Trophoblast cell (in vitro differentiated cells and primary cell): ENCODE measurements at regions not wholly inside any gene's neighbourhood (a gene's known extent, or its start where the extent isn't known, plus 50 kb on each side); places are given as distances from the start of the nearest gene placed in this dataset.
"Not testable (repeated sequence)": the region's sequence is repeated elsewhere in the genome, so short reads cannot be mapped to it uniquely, and the experiment has no call there.

Experiments
- DNase-seq, 2 donors: peaks; one replicate each; pipeline ENCODE4 v3.0.0-alpha.2; 2016
- H2AFZ ChIP-seq: 2 replicates; pipeline ENCODE4 v1.6.1; 2013; ENCODE audit warnings: low read length, moderate library complexity, mild to moderate bottlenecking; ENCODE audit not compliant: insufficient read depth, poor library complexity
- H2AK5ac ChIP-seq: 2 replicates; pipeline ENCODE4 v1.6.1; 2013; ENCODE audit warnings: mild to moderate bottlenecking, low read length
- H2BK120ac ChIP-seq: 2 replicates; pipeline ENCODE4 v1.6.1; 2013; ENCODE audit warnings: low read length, mild to moderate bottlenecking, moderate library complexity; ENCODE audit not compliant: insufficient read depth, poor library complexity
- H2BK12ac ChIP-seq: 2 replicates; pipeline ENCODE4 v1.6.1; 2013; ENCODE audit warnings: mild to moderate bottlenecking, low read length, moderate library complexity
- H2BK5ac ChIP-seq: 2 replicates; pipeline ENCODE4 v1.6.1; 2013; ENCODE audit warnings: low read length, low read depth, moderate library complexity, mild to moderate bottlenecking; ENCODE audit not compliant: poor library complexity
- H3K14ac ChIP-seq: 2 replicates; pipeline ENCODE4 v1.6.1; 2013; ENCODE audit warnings: mild to moderate bottlenecking, low read length
- H3K18ac ChIP-seq: 2 replicates; pipeline ENCODE4 v1.6.1; 2013; ENCODE audit warnings: mild to moderate bottlenecking, low read length
- H3K23ac ChIP-seq: 2 replicates; pipeline ENCODE4 v1.6.1; 2013; ENCODE audit warnings: low read length
- H3K27ac ChIP-seq: 2 replicates; pipeline ENCODE4 v1.5.1; 2013; ENCODE audit warnings: low read depth, mild to moderate bottlenecking, inconsistent platforms, low read length, moderate library complexity
- H3K27me3 ChIP-seq: 2 replicates; pipeline ENCODE4 v1.6.1; 2013; ENCODE audit warnings: inconsistent platforms, mild to moderate bottlenecking, low read length, moderate library complexity; ENCODE audit not compliant: insufficient read depth
- H3K36me3 ChIP-seq, 2 experiments: 1 replicate in 1 of 2; 2 replicates in 1 of 2; pipeline ENCODE4 v1.6.1; 2013; ENCODE audit warnings: low read length in 2 of 2, mild to moderate bottlenecking in 2 of 2, moderate library complexity in 1 of 2; ENCODE audit not compliant: insufficient read depth in 2 of 2, control insufficient read depth in 1 of 2
- H3K4ac ChIP-seq: 2 replicates; pipeline ENCODE4 v1.6.1; 2013; ENCODE audit warnings: low read depth, mild to moderate bottlenecking, low read length, moderate library complexity
- H3K4me1 ChIP-seq, 2 experiments: 1 replicate in 1 of 2; 2 replicates in 1 of 2; pipeline ENCODE4 v1.6.1; 2013; ENCODE audit warnings: low read length in 2 of 2, mild to moderate bottlenecking in 2 of 2, moderate library complexity in 1 of 2; ENCODE audit not compliant: insufficient read depth in 2 of 2, control insufficient read depth in 1 of 2
- H3K4me2 ChIP-seq: 2 replicates; pipeline ENCODE4 v1.6.1; 2013; ENCODE audit warnings: inconsistent platforms, mild to moderate bottlenecking, low read length, moderate library complexity
- H3K4me3 ChIP-seq: 2 replicates; pipeline ENCODE4 v1.5.1; 2013; ENCODE audit warnings: mild to moderate bottlenecking, low read depth, low read length, inconsistent platforms
- H3K79me1 ChIP-seq: one replicate; pipeline ENCODE4 v1.6.1; 2013; ENCODE audit warnings: low read length
- H3K79me2 ChIP-seq: 2 replicates; pipeline ENCODE4 v1.6.1; 2013; ENCODE audit warnings: low read length, mild to moderate bottlenecking; ENCODE audit not compliant: control insufficient read depth, insufficient read depth, poor library complexity
- H3K9ac ChIP-seq: 2 replicates; pipeline ENCODE4 v1.6.1; 2013; ENCODE audit warnings: mild to moderate bottlenecking, low read length
- H3K9me3 ChIP-seq: 2 replicates; pipeline ENCODE4 v1.6.1; 2013; ENCODE audit warnings: low read depth, mild to moderate bottlenecking, control low read depth, inconsistent platforms, low read length; ENCODE audit not compliant: insufficient read depth
- H4K12ac ChIP-seq: 2 replicates; pipeline ENCODE4 v1.6.1; 2013; ENCODE audit warnings: low read depth, mild to moderate bottlenecking, low read length, moderate library complexity
- H4K8ac ChIP-seq: 2 replicates; pipeline ENCODE4 v1.6.1; 2013; ENCODE audit warnings: low read depth, mild to moderate bottlenecking, low read length, moderate library complexity
- H4K91ac ChIP-seq: one replicate; pipeline ENCODE4 v1.6.1; 2013; ENCODE audit warnings: low read depth, mild to moderate bottlenecking, low read length, moderate library complexity
- WGBS: extraction: QIAGEN DNeasy Blood & Tissue Kit; methylation state at CpG from one replicate; pipeline ENCODE4 v1.1.7; 2013; ENCODE audit warnings: missing lambda C conversion rate; ENCODE audit not compliant: insufficient read length, insufficient coverage; ENCODE audit errors: extremely low coverage; 5-methylcytosine and 5-hydroxymethylcytosine counted together

DNA sequence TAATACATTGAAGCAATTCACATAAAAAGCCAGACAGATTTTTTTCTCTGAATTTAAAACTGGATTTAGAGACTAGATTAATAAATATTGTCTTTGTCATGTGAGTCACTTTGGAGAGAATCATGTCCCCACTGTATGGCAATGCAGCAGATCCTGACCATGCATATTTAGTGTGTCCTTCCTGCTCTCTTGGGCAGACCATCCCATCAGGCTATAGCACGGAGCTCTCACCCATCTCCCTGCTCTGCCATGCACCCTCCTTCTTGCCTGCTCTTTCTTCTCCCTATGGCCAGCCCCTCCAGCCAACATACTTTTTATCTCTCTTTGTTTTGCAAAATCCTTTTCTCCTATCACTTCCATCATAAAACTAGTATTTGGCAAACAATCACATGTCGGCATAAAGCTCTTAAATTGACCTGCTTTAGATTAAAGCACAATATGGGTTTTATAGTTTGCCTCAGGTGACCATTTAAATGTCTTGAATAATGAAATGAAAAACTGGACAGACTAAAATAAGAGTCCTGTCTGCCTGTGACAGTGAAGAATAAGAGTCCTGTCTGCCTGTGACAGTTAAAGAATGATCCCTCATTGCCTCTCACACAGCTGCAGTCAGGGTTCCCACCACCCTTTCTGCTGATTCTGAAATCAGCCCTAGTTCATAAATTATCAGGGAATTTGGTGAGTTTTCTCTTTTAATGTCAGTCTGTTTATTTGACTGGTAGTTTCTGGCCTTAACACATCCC, 315.0 kb upstream of the PLGLB2 start:
- H3K4me2 ChIP-seq, result not testable (repeated sequence)

DNA sequence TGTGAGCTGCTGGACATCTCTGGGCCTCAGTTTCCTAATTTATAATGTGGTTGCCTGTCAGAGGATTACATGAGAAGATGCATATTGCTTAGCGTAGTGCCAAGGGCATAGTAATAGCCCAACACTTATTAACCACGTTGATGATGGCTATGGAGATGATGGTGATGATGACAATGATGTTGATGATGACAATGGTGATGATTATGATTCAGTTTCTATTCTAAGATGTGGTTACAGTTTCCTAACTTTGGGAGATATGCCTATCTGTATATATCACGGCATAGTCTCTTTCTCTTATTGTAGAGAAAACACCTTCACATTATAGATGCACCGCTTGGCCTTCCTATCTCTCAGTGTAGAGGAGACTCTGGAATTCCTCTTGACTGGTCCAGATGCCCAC, 311.9 kb upstream of the PLGLB2 start:
- H3K14ac ChIP-seq, H2AK5ac ChIP-seq, H3K27ac ChIP-seq, H2BK120ac ChIP-seq, H3K9ac ChIP-seq, H3K4ac ChIP-seq, H3K9me3 ChIP-seq, H3K23ac ChIP-seq, H3K79me2 ChIP-seq, H4K8ac ChIP-seq, DNase-seq, H3K27me3 ChIP-seq, H3K18ac ChIP-seq, H3K4me2 ChIP-seq, H4K91ac ChIP-seq, H2AFZ ChIP-seq, H3K79me1 ChIP-seq, H2BK5ac ChIP-seq, H2BK12ac ChIP-seq, H3K4me3 ChIP-seq, H3K4me1 ChIP-seq, H3K36me3 ChIP-seq, H4K12ac ChIP-seq: not testable (repeated sequence)
- no CpG with 5 or more reads among the region's 4 CpGs for WGBS

More for the DNA sequence above, 315.0 kb upstream of the PLGLB2 start:
- H3K79me1 ChIP-seq, H4K8ac ChIP-seq, H3K36me3 ChIP-seq, H3K79me2 ChIP-seq, H2AK5ac ChIP-seq, H3K18ac ChIP-seq, H4K91ac ChIP-seq, H3K4me1 ChIP-seq, H3K27ac ChIP-seq, H3K14ac ChIP-seq, H3K9ac ChIP-seq, H3K27me3 ChIP-seq, H4K12ac ChIP-seq, H3K9me3 ChIP-seq, H2BK120ac ChIP-seq, H3K4ac ChIP-seq, H3K23ac ChIP-seq, H2BK12ac ChIP-seq, H2AFZ ChIP-seq, H3K4me3 ChIP-seq, H2BK5ac ChIP-seq, DNase-seq: not testable (repeated sequence)
- no CpG with 5 or more reads among the region's 2 CpGs for WGBS

GRCh38 chr2:87437701-87438260, 310.1 kb upstream of the PLGLB2 start:
- not testable (repeated sequence) for H3K27me3 ChIP-seq, H3K14ac ChIP-seq, H4K12ac ChIP-seq, H2BK120ac ChIP-seq, H4K8ac ChIP-seq, H2AK5ac ChIP-seq, H3K79me1 ChIP-seq, H2BK5ac ChIP-seq, H2AFZ ChIP-seq, DNase-seq, H3K36me3 ChIP-seq, H3K4ac ChIP-seq, H3K23ac ChIP-seq, H3K4me1 ChIP-seq, H3K9me3 ChIP-seq, H2BK12ac ChIP-seq, H3K79me2 ChIP-seq, H3K9ac ChIP-seq, H3K4me2 ChIP-seq, H4K91ac ChIP-seq, H3K27ac ChIP-seq, H3K18ac ChIP-seq, H3K4me3 ChIP-seq
- WGBS, result no CpG with 5 or more reads among the region's 4 CpGs

DNA sequence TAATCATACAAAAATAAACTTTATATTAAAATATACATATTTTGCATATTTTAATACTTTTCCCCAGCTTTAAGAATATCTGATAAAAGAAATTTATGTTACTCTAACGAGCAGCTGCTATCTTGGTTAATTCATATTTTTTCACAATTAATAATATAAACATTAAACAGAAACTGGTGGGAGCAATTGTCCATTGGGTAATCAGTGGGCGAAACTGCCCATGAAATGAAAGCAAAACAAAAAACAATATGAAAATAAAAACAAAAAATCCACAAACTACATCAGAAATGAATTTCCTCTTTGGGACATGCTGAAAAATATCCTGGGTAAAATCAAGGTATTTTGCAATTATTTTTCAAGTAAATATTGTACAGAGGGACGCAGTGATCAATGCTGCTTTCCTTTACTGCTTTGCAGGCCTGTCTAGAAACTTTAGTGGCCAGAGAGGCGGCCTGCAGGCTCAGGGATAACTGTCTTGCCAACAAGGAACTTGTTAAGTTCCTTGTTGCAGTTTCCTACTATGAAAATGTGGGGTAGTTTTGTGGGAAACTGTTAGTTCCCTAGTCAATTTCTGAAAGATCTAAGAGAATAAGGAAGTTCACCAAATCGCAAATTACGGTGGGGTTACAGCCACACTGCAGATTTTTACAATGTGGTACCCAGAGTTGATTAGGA, 309.0 kb upstream of the PLGLB2 start:
- not testable (repeated sequence) for H3K79me2 ChIP-seq, DNase-seq, H3K14ac ChIP-seq, H3K23ac ChIP-seq, H3K27me3 ChIP-seq, H3K4me3 ChIP-seq, H4K91ac ChIP-seq, H2AFZ ChIP-seq, H3K79me1 ChIP-seq, H3K4me2 ChIP-seq, H3K4ac ChIP-seq, H3K4me1 ChIP-seq, H3K27ac ChIP-seq, H2BK120ac ChIP-seq, H4K8ac ChIP-seq, H3K9me3 ChIP-seq, H3K18ac ChIP-seq, H2BK12ac ChIP-seq, H2BK5ac ChIP-seq, H3K9ac ChIP-seq, H2AK5ac ChIP-seq, H3K36me3 ChIP-seq, H4K12ac ChIP-seq
- WGBS, result no CpG with 5 or more reads among the region's 6 CpGs
